A673 (cell line): ENCODE measurements at regions not wholly inside any gene's neighbourhood (a gene's known extent, or its start where the extent isn't known, plus 50 kb on each side); places are given as distances from the start of the nearest gene placed in this dataset.
"Not testable (repeated sequence)": the region's sequence is repeated elsewhere in the genome, so short reads cannot be mapped to it uniquely, and the experiment has no call there.

Source experiments
- BruUV-seq: library from RNA; stranded (reverse); fragments of 400-500 nt; replicated peaks from 2 replicates; lab custom pipeline; 2021; lab: Mats Ljungman, UMichigan
- CTCF ChIA-PET: fragments of 300-600 bp; sonication (Branson Sonifier 250); formaldehyde crosslinking; loops from one replicate; lab custom pipeline; 2022; ENCODE audit warnings: antibody characterized with exemption; lab: Charles Lee
- POLR2A ChIA-PET: fragments of 300-600 bp; sonication (Branson Sonifier 250); formaldehyde crosslinking; loops from one replicate; lab custom pipeline; 2022; ENCODE audit warnings: antibody characterized with exemption; ENCODE audit not compliant: low non-redundant PET; lab: Charles Lee
- DNase-seq: peaks from one replicate; pipeline ENCODE4 v3.0.0-alpha.2; 2015; ENCODE audit warnings: low spot score
- H3K27ac ChIP-seq: fragments of 200-600 bp; sonication (generic); 2 replicates; pipeline ENCODE4 v1.5.1; 2016; ENCODE audit warnings: mixed run types, low read depth, mild to moderate bottlenecking, mixed read lengths, antibody characterized with exemption, low read length; ENCODE audit not compliant: poor library complexity, severe bottlenecking
- H3K27me3 ChIP-seq: fragments of 200-600 bp; sonication (generic); replicated peaks from 2 replicates; pipeline ENCODE4 v1.6.1; 2017; ENCODE audit warnings: mixed run types, low read depth, mild to moderate bottlenecking, mixed read lengths, antibody characterized with exemption, low read length; ENCODE audit not compliant: insufficient read depth, poor library complexity
- H3K36me3 ChIP-seq: fragments of 200-600 bp; sonication (generic); 2 replicates; pipeline ENCODE4 v1.6.1; 2016; ENCODE audit warnings: mixed run types, mild to moderate bottlenecking, mixed read lengths, antibody characterized with exemption, low read length; ENCODE audit not compliant: insufficient read depth, poor library complexity, severe bottlenecking
- H3K4me1 ChIP-seq: fragments of 200-600 bp; sonication (generic); 2 replicates; pipeline ENCODE4 v1.6.1; 2017; ENCODE audit warnings: mixed run types, mild to moderate bottlenecking, mixed read lengths, antibody characterized with exemption, low read length; ENCODE audit not compliant: insufficient read depth, poor library complexity, severe bottlenecking
- H3K4me3 ChIP-seq: fragments of 200-600 bp; sonication (generic); 2 replicates; pipeline ENCODE4 v1.5.1; 2016; ENCODE audit warnings: low read depth, mixed run types, mild to moderate bottlenecking, mixed read lengths, low read length; ENCODE audit not compliant: poor library complexity, severe bottlenecking
- H3K9me3 ChIP-seq: fragments of 200-600 bp; sonication (generic); 2 replicates; pipeline ENCODE4 v1.6.1; 2016; ENCODE audit warnings: mixed run types, low read depth, mild to moderate bottlenecking, mixed read lengths, antibody characterized with exemption, low read length; ENCODE audit not compliant: poor library complexity, severe bottlenecking
- EZH2 ChIP-seq: fragments of 200-600 bp; sonication (generic); IDR thresholded peaks from 2 replicates; pipeline ENCODE4 v1.6.1; 2017; ENCODE audit warnings: borderline replicate concordance, low read depth, mild to moderate bottlenecking, mixed read lengths, antibody characterized with exemption, low read length; ENCODE audit not compliant: poor library complexity, severe bottlenecking
- intact Hi-C: fragments of 100-400 bp; cut with micrococcal nuclease; formaldehyde crosslinking; loops from one replicate; pipeline ENCODE4 v1.10.0; 2022; ENCODE audit not compliant: unreplicated experiment
- TF ChIP-seq, protein P1 (sequence below): fragments of 300-800, 200-600 bp; sonication (generic); conservative IDR thresholded peaks from 2 replicates; pipeline ENCODE4 v1.5.1; 2017; ENCODE audit warnings: low read depth, mild to moderate bottlenecking, antibody characterized with exemption, low read length, moderate library complexity, mixed read lengths

DNA sequence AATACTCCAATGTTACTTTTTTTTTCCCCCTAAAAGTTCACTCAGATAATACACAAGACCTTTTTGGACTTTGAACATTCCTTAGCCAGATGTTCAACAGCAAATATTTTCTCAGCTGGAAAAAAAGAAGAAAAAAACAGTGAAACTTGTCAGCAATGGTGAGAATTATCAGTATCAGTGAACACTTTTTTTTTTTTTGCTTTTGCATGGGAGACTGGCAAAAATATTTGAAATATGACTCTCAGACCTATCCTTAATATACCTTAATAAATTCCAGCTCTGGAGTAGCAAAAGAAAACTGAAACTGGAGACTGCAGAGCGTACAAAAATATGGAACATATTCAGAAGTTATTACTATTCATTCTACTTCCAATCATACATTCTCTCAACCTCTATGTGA, 92.3 kb downstream of the RFPL4B start:
- no peaks in the 10 kb centered on the region for H3K27me3 ChIP-seq
- H3K27ac ChIP-seq: no peak overlapping the region
- CTCF ChIA-PET: no interaction called here
- intact Hi-C loops: no loop called here
- no peak overlapping the region for H3K4me3 ChIP-seq
- no peaks in the 10 kb centered on the region for H3K36me3 ChIP-seq
- no peaks in the 10 kb centered on the region for H3K9me3 ChIP-seq
- BruUV-seq: no TSS peak
- H3K4me1 ChIP-seq: peaks cover 13% of the 10 kb centered on the region
- DNase-seq: no peak
- TF ChIP-seq, protein P1, sequence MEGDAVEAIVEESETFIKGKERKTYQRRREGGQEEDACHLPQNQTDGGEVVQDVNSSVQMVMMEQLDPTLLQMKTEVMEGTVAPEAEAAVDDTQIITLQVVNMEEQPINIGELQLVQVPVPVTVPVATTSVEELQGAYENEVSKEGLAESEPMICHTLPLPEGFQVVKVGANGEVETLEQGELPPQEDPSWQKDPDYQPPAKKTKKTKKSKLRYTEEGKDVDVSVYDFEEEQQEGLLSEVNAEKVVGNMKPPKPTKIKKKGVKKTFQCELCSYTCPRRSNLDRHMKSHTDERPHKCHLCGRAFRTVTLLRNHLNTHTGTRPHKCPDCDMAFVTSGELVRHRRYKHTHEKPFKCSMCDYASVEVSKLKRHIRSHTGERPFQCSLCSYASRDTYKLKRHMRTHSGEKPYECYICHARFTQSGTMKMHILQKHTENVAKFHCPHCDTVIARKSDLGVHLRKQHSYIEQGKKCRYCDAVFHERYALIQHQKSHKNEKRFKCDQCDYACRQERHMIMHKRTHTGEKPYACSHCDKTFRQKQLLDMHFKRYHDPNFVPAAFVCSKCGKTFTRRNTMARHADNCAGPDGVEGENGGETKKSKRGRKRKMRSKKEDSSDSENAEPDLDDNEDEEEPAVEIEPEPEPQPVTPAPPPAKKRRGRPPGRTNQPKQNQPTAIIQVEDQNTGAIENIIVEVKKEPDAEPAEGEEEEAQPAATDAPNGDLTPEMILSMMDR: no peak
- no peak for TF ChIP-seq EZH2
- POLR2A ChIA-PET: no interaction called here

- ChIA-PET CTCF (no interaction called here), POLR2A (no interaction called here)
- H3K27ac ChIP-seq: no peak overlapping the region
- H3K27me3 ChIP-seq: no peaks in the 10 kb centered on the region
- H3K36me3 ChIP-seq: no peaks in the 10 kb centered on the region
- intact Hi-C loops: no loop called here
- no TSS peak for BruUV-seq
- H3K4me1 ChIP-seq: peaks cover 9% of the 10 kb centered on the region
- DNase-seq: no peak
- no peak overlapping the region for H3K4me3 ChIP-seq
- TF ChIP-seq EZH2: no peak
- TF ChIP-seq, protein P1: no peak
- no peaks in the 10 kb centered on the region for H3K9me3 ChIP-seq
Observed at GRCh38 chr6:112441607-112442006, 94.5 kb downstream of the RFPL4B start.

DNA sequence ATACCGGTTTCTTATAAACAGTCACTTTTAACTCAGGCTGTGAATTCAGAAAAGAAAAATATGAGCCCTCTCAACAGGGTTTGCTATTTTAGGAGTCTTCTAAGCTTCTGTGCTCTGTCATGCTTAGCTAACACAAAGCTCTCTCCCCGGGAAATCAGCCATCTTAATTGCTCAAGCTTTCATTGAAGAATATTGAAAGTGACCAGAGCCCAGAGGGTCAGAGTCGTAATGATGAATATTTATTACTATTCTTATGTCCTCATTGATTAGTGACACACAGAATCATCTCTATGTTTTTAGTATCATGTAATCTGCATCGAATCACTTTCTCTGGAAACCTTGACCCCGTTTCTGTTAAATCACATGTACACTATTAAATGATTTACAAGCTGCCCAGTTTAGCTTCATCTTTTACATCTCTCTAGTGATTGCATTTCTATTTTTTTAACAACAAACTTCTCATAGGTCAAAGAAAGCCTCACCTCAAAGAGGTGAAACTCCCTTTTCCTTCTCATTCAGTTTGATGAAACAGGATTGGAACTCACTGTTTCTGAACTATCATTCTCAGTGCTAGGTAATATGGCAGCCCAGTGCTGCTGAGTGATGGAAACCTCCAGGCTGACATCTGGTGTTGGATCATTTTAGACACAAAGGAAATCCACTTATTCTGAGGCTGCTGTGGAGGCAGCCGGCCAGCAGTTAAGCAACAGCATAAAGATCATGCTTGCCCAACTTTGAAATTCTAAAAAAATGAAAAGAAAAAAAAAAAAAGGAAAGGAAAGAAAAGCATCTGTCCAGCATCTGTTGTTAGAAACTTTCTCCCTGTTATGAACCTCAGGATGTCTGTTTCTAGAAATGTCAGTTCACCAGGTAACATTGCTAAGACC, 96.3 kb downstream of the RFPL4B start:
- DNase-seq: peak; percentile 52
- Histone ChIP-seq H3K9me3 (no peaks in the 10 kb centered on the region), H3K27ac (no peak overlapping the region), H3K4me1 (peaks cover 23% of the 10 kb centered on the region), H3K27me3 (no peaks in the 10 kb centered on the region), H3K4me3 (no peak overlapping the region), H3K36me3 (no peaks in the 10 kb centered on the region)
- intact Hi-C loops: no loop called here
- ChIA-PET CTCF (no interaction called here), POLR2A (no interaction called here)
- no peak for TF ChIP-seq EZH2
- TF ChIP-seq, protein P1: 0 out of 2 replicates have a peak, but pooled peaks have one; percentile 18
- BruUV-seq: no TSS peak

- peaks cover 15% of the 10 kb centered on the region for H3K4me1 ChIP-seq
- POLR2A ChIA-PET, H3K4me3 ChIP-seq, H3K27ac ChIP-seq, CTCF ChIA-PET, H3K27me3 ChIP-seq, H3K36me3 ChIP-seq, BruUV-seq, intact Hi-C loops: not testable (repeated sequence)
- peaks cover 15% of the 10 kb centered on the region for H3K9me3 ChIP-seq
- DNase-seq: peak; percentile 55
Observed at GRCh38 chr6:112448786-112449185, 101.7 kb downstream of the RFPL4B start.
